Smooth muscle cell (in vitro differentiated cells): ENCODE measurements at regions not wholly inside any gene's neighbourhood (a gene's known extent, or its start where the extent isn't known, plus 50 kb on each side); places are given as distances from the start of the nearest gene placed in this dataset.

Experiments
- DNase-seq: peaks from one replicate; lab custom pipeline; 2025; ENCODE audit not compliant: unreplicated experiment; lab: John Stamatoyannopoulos, UW
- H2AFZ ChIP-seq: fragments of 200-600 bp; sonication (generic); 2 replicates; pipeline ENCODE4 v1.6.0; 2016; ENCODE audit warnings: antibody characterized with exemption, low read depth, mild to moderate bottlenecking
- H3F3A ChIP-seq: fragments of 200-600 bp; sonication (generic); 2 replicates; pipeline ENCODE4 v1.6.0; 2017; ENCODE audit warnings: antibody characterized with exemption, low read depth
- H3K27ac ChIP-seq: fragments of 200-600 bp; sonication (generic); 2 replicates; pipeline ENCODE4 v1.5.1; 2016; ENCODE audit warnings: low read depth, mild to moderate bottlenecking
- H3K27me3 ChIP-seq: fragments of 200-600 bp; sonication (generic); 2 replicates; pipeline ENCODE4 v1.6.1; 2016; ENCODE audit warnings: low read depth, mild to moderate bottlenecking
- H3K36me3 ChIP-seq: fragments of 200-600 bp; sonication (generic); 2 replicates; pipeline ENCODE4 v1.5.1; 2016; ENCODE audit warnings: low read depth
- H3K4me1 ChIP-seq: fragments of 200-600 bp; sonication (generic); 2 replicates; pipeline ENCODE4 v1.5.1; 2016; ENCODE audit warnings: low read depth
- H3K4me2 ChIP-seq: fragments of 200-600 bp; sonication (generic); 2 replicates; pipeline ENCODE4 v1.6.0; 2016; ENCODE audit warnings: mild to moderate bottlenecking
- H3K4me3 ChIP-seq: fragments of 200-600 bp; sonication (generic); 2 replicates; pipeline ENCODE4 v1.5.1; 2016; ENCODE audit warnings: mild to moderate bottlenecking
- H3K79me2 ChIP-seq: fragments of 200-600 bp; sonication (generic); 2 replicates; pipeline ENCODE4 v1.6.0; 2016; ENCODE audit warnings: low read depth, mild to moderate bottlenecking
- H3K9ac ChIP-seq: fragments of 200-600 bp; sonication (generic); 2 replicates; pipeline ENCODE4 v1.6.0; 2016; ENCODE audit warnings: low read depth
- H3K9me3 ChIP-seq: fragments of 200-600 bp; sonication (generic); replicated peaks from 2 replicates; pipeline ENCODE4 v1.5.1; 2016; ENCODE audit warnings: low read depth
- H4K20me1 ChIP-seq: fragments of 200-600 bp; sonication (generic); 2 replicates; pipeline ENCODE4 v1.6.0; 2016; ENCODE audit warnings: low read depth
- WGBS: methylation state at CpG from one replicate; pipeline ENCODE4 v1.1.7; 2016; ENCODE audit warnings: low lambda C conversion rate; 5-methylcytosine and 5-hydroxymethylcytosine counted together
- TF ChIP-seq, protein P1 (sequence below): fragments of 200-600 bp; sonication (generic); IDR thresholded peaks from 2 replicates; pipeline ENCODE4 v1.5.1; 2017; ENCODE audit warnings: borderline replicate concordance, mild to moderate bottlenecking, antibody characterized with exemption; ENCODE audit not compliant: insufficient read depth, poor library complexity, severe bottlenecking

DNA sequence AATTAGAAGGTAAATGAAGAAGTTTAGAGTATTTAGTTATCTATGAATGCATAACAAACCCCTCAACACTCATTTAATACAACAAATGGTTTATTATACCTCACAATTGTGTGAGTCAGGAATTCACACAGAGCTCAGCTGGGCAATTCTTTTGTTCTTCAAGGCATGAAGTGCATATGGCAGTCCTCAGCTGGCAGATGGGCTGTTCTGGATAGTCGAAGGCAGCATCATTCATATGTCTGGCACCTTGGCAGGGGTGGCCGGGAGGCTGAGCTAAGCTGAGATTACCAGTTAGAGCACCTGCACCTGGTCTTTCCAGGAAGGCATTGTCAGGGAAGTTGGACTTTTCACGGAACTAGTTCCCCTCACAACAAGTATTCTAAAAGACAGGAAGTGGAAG is 286.2 kb upstream of the DUSP10 start:
- Histone ChIP-seq H3K27me3 (no peaks in the 10 kb centered on the region), H3K79me2 (no peaks in the 10 kb centered on the region), H3K4me3 (no peak overlapping the region), H3K9me3 (no peaks in the 10 kb centered on the region), H3K9ac (no peak overlapping the region), H3K27ac (no peak overlapping the region), H3K4me1 (no peaks in the 10 kb centered on the region), H3K36me3 (no peaks in the 10 kb centered on the region), H2AFZ (no peak overlapping the region), H3F3A (no peaks in the 10 kb centered on the region), H3K4me2 (no peak overlapping the region), H4K20me1 (no peaks in the 10 kb centered on the region)
- no peak for DNase-seq
- TF ChIP-seq, protein P1, sequence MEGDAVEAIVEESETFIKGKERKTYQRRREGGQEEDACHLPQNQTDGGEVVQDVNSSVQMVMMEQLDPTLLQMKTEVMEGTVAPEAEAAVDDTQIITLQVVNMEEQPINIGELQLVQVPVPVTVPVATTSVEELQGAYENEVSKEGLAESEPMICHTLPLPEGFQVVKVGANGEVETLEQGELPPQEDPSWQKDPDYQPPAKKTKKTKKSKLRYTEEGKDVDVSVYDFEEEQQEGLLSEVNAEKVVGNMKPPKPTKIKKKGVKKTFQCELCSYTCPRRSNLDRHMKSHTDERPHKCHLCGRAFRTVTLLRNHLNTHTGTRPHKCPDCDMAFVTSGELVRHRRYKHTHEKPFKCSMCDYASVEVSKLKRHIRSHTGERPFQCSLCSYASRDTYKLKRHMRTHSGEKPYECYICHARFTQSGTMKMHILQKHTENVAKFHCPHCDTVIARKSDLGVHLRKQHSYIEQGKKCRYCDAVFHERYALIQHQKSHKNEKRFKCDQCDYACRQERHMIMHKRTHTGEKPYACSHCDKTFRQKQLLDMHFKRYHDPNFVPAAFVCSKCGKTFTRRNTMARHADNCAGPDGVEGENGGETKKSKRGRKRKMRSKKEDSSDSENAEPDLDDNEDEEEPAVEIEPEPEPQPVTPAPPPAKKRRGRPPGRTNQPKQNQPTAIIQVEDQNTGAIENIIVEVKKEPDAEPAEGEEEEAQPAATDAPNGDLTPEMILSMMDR: no peak
- WGBS: 83% methylated on average over 3 of the region's 3 CpGs

DNA sequence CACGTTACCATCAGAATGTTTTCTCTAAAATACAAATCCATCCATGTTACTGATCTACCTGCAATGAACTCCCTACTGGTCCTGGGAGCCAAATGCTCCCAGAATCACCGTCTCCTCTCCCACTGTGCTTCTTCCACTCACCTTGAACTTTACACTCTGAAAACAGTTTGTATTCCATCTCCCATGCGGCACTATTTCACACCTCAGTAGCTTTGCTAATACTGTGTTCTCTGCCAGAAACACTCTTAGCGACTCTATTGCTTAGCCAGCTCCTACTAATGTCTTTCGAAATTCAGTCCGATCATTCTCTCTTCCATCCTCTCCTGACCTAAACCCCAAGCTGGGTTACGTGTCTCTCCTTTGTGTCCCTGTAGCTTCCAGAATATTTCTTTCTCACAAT is 284.4 kb upstream of the DUSP10 start:
- no peaks in the 10 kb centered on the region for H3F3A ChIP-seq
- no peaks in the 10 kb centered on the region for H3K4me1 ChIP-seq
- no peak overlapping the region for H3K4me3 ChIP-seq
- no peaks in the 10 kb centered on the region for H3K9me3 ChIP-seq
- no peak for DNase-seq
- no peak overlapping the region for H3K4me2 ChIP-seq
- 96% methylated on average over 7 of the region's 7 CpGs for WGBS
- H4K20me1 ChIP-seq: no peaks in the 10 kb centered on the region
- no peak overlapping the region for H2AFZ ChIP-seq
- no peaks in the 10 kb centered on the region for H3K27me3 ChIP-seq
- TF ChIP-seq, protein P1: no peak
- H3K27ac ChIP-seq: no peak overlapping the region
- H3K9ac ChIP-seq: no peak overlapping the region
- H3K79me2 ChIP-seq: no peaks in the 10 kb centered on the region
- H3K36me3 ChIP-seq: no peaks in the 10 kb centered on the region

DNA sequence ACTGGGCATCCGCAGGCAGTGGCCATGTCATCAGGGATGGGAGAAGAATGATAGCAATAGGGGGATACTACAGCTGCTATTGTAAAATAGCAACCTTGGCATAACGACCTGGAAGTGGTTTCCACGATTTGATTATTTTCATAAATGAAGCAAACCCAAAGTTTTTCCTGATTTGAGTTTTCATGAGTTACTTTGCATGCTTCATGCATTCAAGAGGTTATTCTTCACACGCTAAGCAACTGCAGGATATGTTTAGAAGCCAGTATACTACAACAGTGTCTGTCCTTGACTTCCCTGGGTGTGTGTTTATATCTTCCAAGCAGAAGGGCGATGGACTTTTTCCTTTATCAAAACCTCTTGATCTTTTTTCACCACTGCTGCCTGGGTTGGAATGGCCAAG is 281.1 kb upstream of the DUSP10 start:
- Histone ChIP-seq H3K27ac (no peak overlapping the region), H3K4me1 (no peaks in the 10 kb centered on the region), H3K36me3 (no peaks in the 10 kb centered on the region), H3K9me3 (no peaks in the 10 kb centered on the region), H4K20me1 (no peaks in the 10 kb centered on the region), H2AFZ (no peak overlapping the region), H3K4me2 (no peak overlapping the region), H3K79me2 (no peaks in the 10 kb centered on the region), H3K9ac (no peak overlapping the region), H3F3A (no peaks in the 10 kb centered on the region), H3K4me3 (no peak overlapping the region), H3K27me3 (no peaks in the 10 kb centered on the region)
- no peak for DNase-seq
- TF ChIP-seq, protein P1: no peak
- 87% methylated on average over 5 of the region's 5 CpGs for WGBS

DNA sequence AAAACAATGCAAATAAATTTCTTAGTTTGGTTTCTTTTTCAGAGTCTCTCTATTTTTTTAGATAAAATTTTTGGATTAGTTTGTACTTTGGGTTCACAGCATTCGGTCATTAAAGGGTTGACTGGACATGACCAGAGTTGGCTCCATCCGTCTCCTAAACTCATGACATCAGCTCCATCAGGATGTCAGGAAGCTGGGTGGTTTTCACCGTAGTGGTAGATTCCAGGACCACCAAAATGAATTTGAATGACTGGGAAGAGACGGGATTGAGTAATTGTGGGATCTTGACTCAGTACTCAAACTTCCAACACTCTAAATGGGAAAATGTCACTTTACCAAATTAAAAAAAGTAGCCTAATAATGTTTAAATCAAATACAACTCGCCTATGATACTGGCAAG is 279.2 kb upstream of the DUSP10 start:
- Histone ChIP-seq H3K9me3 (no peaks in the 10 kb centered on the region), H2AFZ (no peak overlapping the region), H3K4me3 (no peak overlapping the region), H3K4me1 (no peaks in the 10 kb centered on the region), H4K20me1 (no peaks in the 10 kb centered on the region), H3F3A (no peaks in the 10 kb centered on the region), H3K27me3 (no peaks in the 10 kb centered on the region), H3K27ac (no peak overlapping the region), H3K4me2 (peak overlapping the region; percentile 29), H3K36me3 (no peaks in the 10 kb centered on the region), H3K9ac (no peak overlapping the region), H3K79me2 (no peaks in the 10 kb centered on the region)
- no peak for DNase-seq
- TF ChIP-seq, protein P1: no peak
- WGBS: 55% methylated on average over 5 of the region's 5 CpGs
